Hematopoietic multipotent progenitor cell treated with erythropoietin and hydrocortisone succinate and interleukin-3 and kit ligand, for 4 days (in vitro differentiated cells): ENCODE measurements at regions not wholly inside any gene's neighbourhood (a gene's known extent, or its start where the extent isn't known, plus 50 kb on each side); places are given as distances from the start of the nearest gene placed in this dataset.

Experiments used
- DNase-seq: peaks from one replicate; pipeline ENCODE4 v3.0.0-alpha.2; 2015

GRCh38 chr15:38648121-38648843 lies 83.7 kb upstream of the RASGRP1 start:
- DNase-seq = no peak

- DNase-seq = no peak
Measured at GRCh38 chr15:38650384-38650783, 85.8 kb upstream of the RASGRP1 start.

- DNase-seq = peak; percentile 65
Measured at GRCh38 chr15:38650936-38651327, 86.3 kb upstream of the RASGRP1 start.

- DNase-seq = peak; percentile 71
Measured at GRCh38 chr15:38651328-38652038, 86.9 kb upstream of the RASGRP1 start.

- no peak for DNase-seq
Measured at GRCh38 chr15:38652183-38652794, 87.7 kb upstream of the RASGRP1 start.

- DNase-seq = peak; percentile 77
Measured at GRCh38 chr15:38652998-38653397, 88.4 kb upstream of the RASGRP1 start.

GRCh38 chr15:38658431-38658830 lies 93.8 kb upstream of the RASGRP1 start:
- no peak for DNase-seq

GRCh38 chr15:38660738-38661137 lies 96.1 kb upstream of the RASGRP1 start:
- no peak for DNase-seq

GRCh38 chr15:38662033-38662802 lies 97.6 kb upstream of the RASGRP1 start:
- no peak for DNase-seq

- no peak for DNase-seq
Measured at GRCh38 chr15:38662805-38663204, 98.2 kb upstream of the RASGRP1 start.

- no peak for DNase-seq
Measured at GRCh38 chr15:38665586-38666305, 101.1 kb upstream of the RASGRP1 start.

- peak; percentile 42 for DNase-seq
Measured at GRCh38 chr15:38666865-38667510, 102.4 kb upstream of the RASGRP1 start.

GRCh38 chr15:38667890-38668850 lies 103.6 kb upstream of the RASGRP1 start:
- DNase-seq = peak; percentile 46

- DNase-seq = no peak
Measured at GRCh38 chr15:38668898-38669391, 104.3 kb upstream of the RASGRP1 start.

- peak; percentile 20 for DNase-seq
Measured at GRCh38 chr15:38670128-38671005, 105.8 kb upstream of the RASGRP1 start.

GRCh38 chr15:38671006-38671387 lies 106.4 kb upstream of the RASGRP1 start:
- DNase-seq = no peak

- DNase-seq = peak; percentile 34
Measured at GRCh38 chr15:38671675-38672254, 107.2 kb upstream of the RASGRP1 start.

- no peak for DNase-seq
Measured at GRCh38 chr15:38672273-38672672, 107.7 kb upstream of the RASGRP1 start.
